NOMO-1 treated with dmso at 0.1 percent for 144 hours (cell line): ENCODE measurements at regions not wholly inside any gene's neighbourhood (a gene's known extent, or its start where the extent isn't known, plus 50 kb on each side); places are given as distances from the start of the nearest gene placed in this dataset.
"Not testable (repeated sequence)": the region's sequence is repeated elsewhere in the genome, so short reads cannot be mapped to it uniquely, and the experiment has no call there.

Experiments used
- DNase-seq: peaks from one replicate; lab custom pipeline; 2025; ENCODE audit not compliant: unreplicated experiment; lab: John Stamatoyannopoulos, UW

GRCh38 chr5:103867857-103868598 lies 305.4 kb upstream of the NUDT12 start:
- DNase-seq: no peak

- no peak for DNase-seq
Measured at GRCh38 chr5:103866169-103866568, 303.6 kb upstream of the NUDT12 start.

GRCh38 chr5:103862398-103862797 lies 299.8 kb upstream of the NUDT12 start:
- no peak for DNase-seq

- no peak for DNase-seq
Measured at GRCh38 chr5:103860327-103860726, 297.7 kb upstream of the NUDT12 start.

GRCh38 chr5:103858367-103858766 lies 295.8 kb upstream of the NUDT12 start:
- DNase-seq: not testable (repeated sequence)

- no peak for DNase-seq
Measured at GRCh38 chr5:103851091-103851490, 288.5 kb upstream of the NUDT12 start.

GRCh38 chr5:103849934-103850333 lies 287.3 kb upstream of the NUDT12 start:
- no peak for DNase-seq

- DNase-seq: no peak
Measured at GRCh38 chr5:103847060-103847459, 284.5 kb upstream of the NUDT12 start.

- DNase-seq: no peak
Measured at GRCh38 chr5:103842936-103843335, 280.3 kb upstream of the NUDT12 start.

GRCh38 chr5:103840600-103840999 lies 278.0 kb upstream of the NUDT12 start:
- DNase-seq: no peak

- DNase-seq: no peak
Measured at GRCh38 chr5:103834216-103834615, 271.6 kb upstream of the NUDT12 start.

- no peak for DNase-seq
Measured at GRCh38 chr5:103829585-103829984, 267.0 kb upstream of the NUDT12 start.

- DNase-seq: no peak
Measured at GRCh38 chr5:103827976-103828375, 265.4 kb upstream of the NUDT12 start.

GRCh38 chr5:103821361-103821760 lies 258.8 kb upstream of the NUDT12 start:
- no peak for DNase-seq

- DNase-seq: peak; percentile 29
Measured at GRCh38 chr5:103808464-103809106, 246.0 kb upstream of the NUDT12 start.

GRCh38 chr5:103804711-103805110 lies 242.1 kb upstream of the NUDT12 start:
- DNase-seq: no peak

GRCh38 chr5:103801681-103802080 lies 239.1 kb upstream of the NUDT12 start:
- no peak for DNase-seq

GRCh38 chr5:103800741-103801495 lies 238.3 kb upstream of the NUDT12 start:
- no peak for DNase-seq

GRCh38 chr5:103793595-103794182 lies 231.1 kb upstream of the NUDT12 start:
- no peak for DNase-seq

GRCh38 chr5:103785569-103785968 lies 223.0 kb upstream of the NUDT12 start:
- DNase-seq: no peak

- no peak for DNase-seq
Measured at GRCh38 chr5:103783669-103784068, 221.1 kb upstream of the NUDT12 start.

GRCh38 chr5:103780794-103781193 lies 218.2 kb upstream of the NUDT12 start:
- DNase-seq: no peak
